Pancreas (tissue), 10 donors: ENCODE measurements at regions not wholly inside any gene's neighbourhood (a gene's known extent, or its start where the extent isn't known, plus 50 kb on each side); places are given as distances from the start of the nearest gene placed in this dataset.

Source experiments
- ATAC-seq, 4 donors: fragments of 200-7000 bp; cut with Tn5 transposase; one replicate each; pipeline versions ENCODE4 v1.8.0 to v1.9.1; 2020; ENCODE audit warnings: mild to moderate bottlenecking in 4 of 4, moderate library complexity in 4 of 4
- DNase-seq, 6 donors: peaks; one replicate each; pipeline ENCODE4 v3.0.0-alpha.2; 2020
- FAIRE-seq: peaks from 2 replicates; lab custom pipeline; 2012; peaks lifted over from hg19 to GRCh38; lab: Jason Lieb, UNC
- H3K27ac ChIP-seq, 4 donors: fragments of 200-600 bp; sonication (generic); 1 replicate in 3 of 4; 2 replicates in 1 of 4; pipeline versions ENCODE4 v1.5.0 to v1.8.0; 2020
- H3K27me3 ChIP-seq, 4 donors: fragments of 200-600 bp; one replicate each; pipeline ENCODE4 v1.8.0; 2021
- H3K36me3 ChIP-seq, 3 donors: fragments of 200-600 bp; sonication (generic) in 1 of 3; one replicate each; pipeline versions ENCODE4 v1.5.0 to v1.8.0; 2020 to 2021
- H3K4me1 ChIP-seq, 3 donors: fragments of 200-600 bp; one replicate each; pipeline ENCODE4 v1.8.0; 2021
- H3K4me3 ChIP-seq, 4 donors: fragments of 200-600 bp; sonication (generic) in 2 of 4; one replicate each; pipeline versions ENCODE4 v1.5.0 to v1.8.0; 2020 to 2021
- H3K9me3 ChIP-seq, 4 donors: fragments of 200-600 bp; one replicate each; pipeline ENCODE4 v1.8.0; 2021
- WGBS, 2 donors: extraction: QIAGEN DNeasy Blood & Tissue Kit; methylation state at CpG; one replicate each; pipeline ENCODE4 v1.1.7; 2013; 5-methylcytosine and 5-hydroxymethylcytosine counted together
- intact Hi-C, 3 donors: fragments of 100-400 bp; cut with DNase I; formaldehyde crosslinking; loops; one replicate each; pipeline versions ENCODE4 v1.11.1 to v1.14.2; 2022
- TF ChIP-seq, protein P1 (sequence below), 4 donors: fragments of 200-600 bp; sonication (generic) in 3 of 4; IDR thresholded peaks; one replicate each; pipeline versions ENCODE4 v1.5.0 to v1.8.0; 2021; ENCODE audit warnings: antibody characterized with exemption in 4 of 4
- donor health status: healthy with polysubstance abuse.
- donor health status: DM: no; HTN: no; CAD: no; lungs with moderate emphysema.
- donor health status: DM: no; HTN: no; CAD: no.
- donor health status: control.
- donor health status: control.
- donor health status: Bipolar disorder and iron deficiency.
- donor health status: DM: yes; HTN: yes; CAD: no.
- donor health status: DM: no; HTN: no; CAD: no.
- donor health status: DM: no; HTN: no; CAD: no.
- donor health status: DM: yes; HTN: yes; CAD: no.

DNA sequence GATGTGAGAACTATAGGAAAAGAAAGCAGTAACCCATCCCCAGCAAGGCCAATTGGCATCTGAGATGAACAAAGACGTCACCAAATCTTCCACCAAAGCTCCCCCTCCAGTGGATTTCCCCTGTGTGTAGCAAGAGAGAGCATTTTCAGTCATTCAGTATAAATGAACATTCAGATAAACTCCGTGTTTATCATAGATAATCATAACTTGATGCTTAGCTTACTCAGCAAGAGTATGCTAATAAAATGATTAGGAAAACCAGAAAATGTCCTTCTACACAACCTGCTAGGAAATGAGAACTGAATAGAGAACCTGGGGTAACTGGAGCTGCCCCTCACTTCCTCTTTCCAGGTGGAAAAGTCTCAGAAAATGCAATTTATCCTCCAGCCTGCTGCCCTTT lies 198.0 kb upstream of the CCDC150 start:
- H3K27ac ChIP-seq, result no peak overlapping the region
- H3K27me3 ChIP-seq, result no peaks in the 10 kb centered on the region
- H3K36me3 ChIP-seq, result no peaks in the 10 kb centered on the region
- DNase-seq (no peak), ATAC-seq (no peak), FAIRE-seq (no peak)
- H3K9me3 ChIP-seq, result no peaks in the 10 kb centered on the region
- H3K4me3 ChIP-seq, result no peak overlapping the region
- intact Hi-C loops, result no loop called here
- WGBS, 2 donors, result 38% methylated on average over 2 of the region's 2 CpGs
- no peaks in the 10 kb centered on the region for H3K4me1 ChIP-seq
- TF ChIP-seq, protein P1, sequence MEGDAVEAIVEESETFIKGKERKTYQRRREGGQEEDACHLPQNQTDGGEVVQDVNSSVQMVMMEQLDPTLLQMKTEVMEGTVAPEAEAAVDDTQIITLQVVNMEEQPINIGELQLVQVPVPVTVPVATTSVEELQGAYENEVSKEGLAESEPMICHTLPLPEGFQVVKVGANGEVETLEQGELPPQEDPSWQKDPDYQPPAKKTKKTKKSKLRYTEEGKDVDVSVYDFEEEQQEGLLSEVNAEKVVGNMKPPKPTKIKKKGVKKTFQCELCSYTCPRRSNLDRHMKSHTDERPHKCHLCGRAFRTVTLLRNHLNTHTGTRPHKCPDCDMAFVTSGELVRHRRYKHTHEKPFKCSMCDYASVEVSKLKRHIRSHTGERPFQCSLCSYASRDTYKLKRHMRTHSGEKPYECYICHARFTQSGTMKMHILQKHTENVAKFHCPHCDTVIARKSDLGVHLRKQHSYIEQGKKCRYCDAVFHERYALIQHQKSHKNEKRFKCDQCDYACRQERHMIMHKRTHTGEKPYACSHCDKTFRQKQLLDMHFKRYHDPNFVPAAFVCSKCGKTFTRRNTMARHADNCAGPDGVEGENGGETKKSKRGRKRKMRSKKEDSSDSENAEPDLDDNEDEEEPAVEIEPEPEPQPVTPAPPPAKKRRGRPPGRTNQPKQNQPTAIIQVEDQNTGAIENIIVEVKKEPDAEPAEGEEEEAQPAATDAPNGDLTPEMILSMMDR (IDR thresholded peaks at IDR 0.05), result no peak

DNA sequence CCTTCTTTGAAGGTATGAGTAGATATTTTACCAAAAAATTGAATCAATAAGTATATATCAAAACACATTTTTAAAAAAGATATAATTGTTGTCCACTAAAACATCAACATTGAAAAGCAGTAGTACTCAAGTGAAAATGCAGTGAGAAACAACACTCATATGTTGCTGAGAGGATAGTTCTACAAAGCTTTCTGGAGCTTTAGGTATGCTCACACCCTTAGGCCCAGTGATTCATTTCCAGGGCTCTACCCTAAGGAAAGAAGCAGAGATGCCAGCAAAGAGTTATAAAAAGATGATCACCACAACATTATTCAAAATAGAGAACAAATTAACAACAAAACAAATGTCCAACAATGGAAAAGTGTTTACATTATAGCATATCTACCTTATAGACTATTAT lies 197.3 kb upstream of the CCDC150 start:
- no peak for ATAC-seq
- no peak for DNase-seq
- Histone ChIP-seq H3K9me3 (no peaks in the 10 kb centered on the region), H3K4me3 (no peak overlapping the region), H3K27me3 (no peaks in the 10 kb centered on the region), H3K27ac (no peak overlapping the region), H3K4me1 (no peaks in the 10 kb centered on the region), H3K36me3 (no peaks in the 10 kb centered on the region)
- no peak for FAIRE-seq
- TF ChIP-seq, protein P1 (IDR thresholded peaks at IDR 0.05), result no peak
- intact Hi-C loops, result no loop called here

DNA sequence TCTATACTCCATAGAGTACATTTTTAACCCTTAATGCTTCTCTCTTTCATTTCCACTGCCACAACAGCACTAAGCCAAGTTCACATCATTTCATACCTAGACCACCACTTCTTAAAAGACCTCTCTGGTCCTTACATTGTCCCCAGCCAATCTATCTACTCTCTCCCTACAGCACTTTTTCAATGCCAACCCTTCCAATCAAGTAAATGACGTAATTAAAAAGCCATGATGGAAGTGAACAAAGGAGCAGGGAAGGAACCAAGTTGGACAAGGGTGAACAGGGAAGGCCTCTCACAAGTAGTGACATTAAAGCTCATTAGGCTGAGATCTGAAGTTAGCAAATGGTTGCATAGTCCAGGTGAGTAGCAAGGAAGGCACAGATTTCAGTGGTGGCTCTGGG lies 195.1 kb upstream of the CCDC150 start:
- FAIRE-seq, result no peak
- no peak overlapping the region for H3K27ac ChIP-seq
- DNase-seq, result no peak
- intact Hi-C loops, result no loop called here
- H3K9me3 ChIP-seq, result no peaks in the 10 kb centered on the region
- no peaks in the 10 kb centered on the region for H3K4me1 ChIP-seq
- 65 to 68% methylated on average over 1 of the region's 1 CpG for WGBS, 2 donors
- H3K4me3 ChIP-seq, result no peak overlapping the region
- no peaks in the 10 kb centered on the region for H3K27me3 ChIP-seq
- no peaks in the 10 kb centered on the region for H3K36me3 ChIP-seq
- ATAC-seq, result no peak
- TF ChIP-seq, protein P1 (IDR thresholded peaks at IDR 0.05), result no peak

DNA sequence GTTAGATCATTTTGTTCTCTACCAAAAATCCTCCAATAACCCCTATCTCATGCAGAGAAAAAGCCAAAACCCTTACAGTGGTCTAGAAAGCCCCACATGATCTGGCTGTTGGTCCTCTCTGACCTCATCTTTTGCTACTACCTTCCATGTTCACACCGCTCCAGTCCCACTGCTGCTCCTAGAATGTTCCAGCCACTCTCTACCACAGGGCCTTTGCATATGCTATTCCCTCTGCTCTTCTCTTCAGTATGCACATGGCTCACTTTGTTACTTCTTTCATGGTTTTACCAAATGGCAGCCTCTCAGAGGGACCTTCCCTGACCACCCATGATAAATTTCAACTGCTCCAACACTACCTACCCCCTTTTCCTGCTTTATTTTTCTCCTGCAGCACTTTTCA lies 193.5 kb upstream of the CCDC150 start:
- FAIRE-seq (no peak), DNase-seq (no peak), ATAC-seq (no peak)
- Histone ChIP-seq H3K27me3 (no peaks in the 10 kb centered on the region), H3K27ac (no peak overlapping the region), H3K4me3 (no peak overlapping the region), H3K9me3 (no peaks in the 10 kb centered on the region), H3K36me3 (no peaks in the 10 kb centered on the region), H3K4me1 (no peaks in the 10 kb centered on the region)
- WGBS, 2 donors, result 97 to 100% methylated on average over 1 of the region's 1 CpG
- intact Hi-C loops, result no loop called here
- TF ChIP-seq, protein P1 (IDR thresholded peaks at IDR 0.05), result no peak

DNA sequence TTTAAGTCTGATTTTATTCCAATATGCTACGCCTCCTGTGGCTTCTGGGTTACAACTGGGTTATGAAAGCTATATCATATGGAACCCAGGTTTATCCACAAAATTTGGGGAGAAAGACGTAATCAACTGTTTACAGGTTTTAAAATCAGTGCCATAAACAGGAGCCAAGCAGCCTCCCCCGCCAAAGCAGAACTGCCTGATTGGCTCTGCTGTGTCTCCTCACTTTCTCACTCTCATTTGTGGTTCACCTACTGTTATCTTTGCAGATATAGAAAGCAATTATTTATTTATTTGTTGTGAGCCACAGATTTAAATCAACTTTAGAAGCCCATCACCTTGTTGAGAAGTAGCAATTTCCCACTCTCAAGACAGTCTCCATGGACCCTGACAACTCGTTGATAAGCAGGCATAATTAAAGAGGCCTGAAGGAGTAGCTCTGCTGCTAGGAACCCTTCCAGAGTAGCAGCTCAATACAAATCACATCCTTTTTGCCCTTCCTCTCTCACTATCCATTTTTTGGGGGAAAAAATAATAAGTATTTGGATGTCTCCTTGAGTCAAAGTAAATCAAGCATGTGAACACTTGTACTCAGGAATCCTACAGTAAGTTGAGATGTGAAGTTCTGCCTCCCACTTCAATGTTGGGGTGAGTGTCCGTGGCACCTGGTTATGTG lies 191.0 kb upstream of the CCDC150 start:
- Histone ChIP-seq H3K27ac (no peak overlapping the region), H3K9me3 (no peaks in the 10 kb centered on the region), H3K4me1 (no peaks in the 10 kb centered on the region), H3K4me3 (no peak overlapping the region), H3K27me3 (no peaks in the 10 kb centered on the region), H3K36me3 (no peaks in the 10 kb centered on the region)
- intact Hi-C loops, result no loop called here
- TF ChIP-seq, protein P1 (IDR thresholded peaks at IDR 0.05), result no peak
- 59 to 75% methylated on average over 5 of the region's 5 CpGs for WGBS, 2 donors
- no peak for ATAC-seq
- no peak for DNase-seq
- FAIRE-seq, result no peak
